ENCODE measurements at regions not wholly inside any gene's neighbourhood (a gene's known extent, or its start where the extent isn't known, plus 50 kb on each side); places are given as distances from the start of the nearest gene placed in this dataset.

DNA sequence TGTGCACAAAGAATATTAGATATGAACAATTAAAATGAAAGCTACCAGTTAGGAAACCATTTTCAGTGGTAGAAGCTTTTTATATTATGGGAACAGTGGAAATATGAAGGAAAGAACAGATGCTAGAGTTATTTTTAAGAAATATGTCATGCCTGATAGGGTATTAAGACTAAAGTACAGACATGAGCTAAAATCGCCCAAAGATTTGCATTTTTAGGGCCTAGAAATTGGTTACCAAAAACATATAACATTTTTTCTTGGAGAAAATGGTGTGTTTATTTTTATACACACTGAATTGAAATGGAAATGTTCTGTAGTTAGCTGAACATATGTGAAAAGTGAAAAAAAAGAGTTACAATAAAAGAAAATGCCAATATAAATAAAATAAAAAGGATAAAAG is 441.9 kb downstream of the TLL1 start:
- Mint-ChIP-seq H3K4me3 (no peak overlapping the region), H3K27ac (no peak overlapping the region), H3K9me3 (no peaks in the 10 kb centered on the region), H3K4me1 (peaks cover 24% of the 10 kb centered on the region), H3K36me3 (ENCODE audit: low read depth) (no peaks in the 10 kb centered on the region), H3K27me3 (ENCODE audit: insufficient read depth) (no peaks in the 10 kb centered on the region)
- H3K4me1 ChIP-seq (ENCODE audit: control insufficient read depth, insufficient read depth, low read length): peaks cover 5% of the 10 kb centered on the region
- no peak overlapping the region for H3K4me3 ChIP-seq (ENCODE audit: low read length)
- H3K27me3 ChIP-seq (ENCODE audit: control insufficient read depth, insufficient read depth, low read length, poor library complexity, severe bottlenecking): no peaks in the 10 kb centered on the region
- no peak for DNase-seq
- no peak overlapping the region for H3K27ac ChIP-seq (ENCODE audit: low read depth, low read length)
- TF ChIP-seq, protein P1, sequence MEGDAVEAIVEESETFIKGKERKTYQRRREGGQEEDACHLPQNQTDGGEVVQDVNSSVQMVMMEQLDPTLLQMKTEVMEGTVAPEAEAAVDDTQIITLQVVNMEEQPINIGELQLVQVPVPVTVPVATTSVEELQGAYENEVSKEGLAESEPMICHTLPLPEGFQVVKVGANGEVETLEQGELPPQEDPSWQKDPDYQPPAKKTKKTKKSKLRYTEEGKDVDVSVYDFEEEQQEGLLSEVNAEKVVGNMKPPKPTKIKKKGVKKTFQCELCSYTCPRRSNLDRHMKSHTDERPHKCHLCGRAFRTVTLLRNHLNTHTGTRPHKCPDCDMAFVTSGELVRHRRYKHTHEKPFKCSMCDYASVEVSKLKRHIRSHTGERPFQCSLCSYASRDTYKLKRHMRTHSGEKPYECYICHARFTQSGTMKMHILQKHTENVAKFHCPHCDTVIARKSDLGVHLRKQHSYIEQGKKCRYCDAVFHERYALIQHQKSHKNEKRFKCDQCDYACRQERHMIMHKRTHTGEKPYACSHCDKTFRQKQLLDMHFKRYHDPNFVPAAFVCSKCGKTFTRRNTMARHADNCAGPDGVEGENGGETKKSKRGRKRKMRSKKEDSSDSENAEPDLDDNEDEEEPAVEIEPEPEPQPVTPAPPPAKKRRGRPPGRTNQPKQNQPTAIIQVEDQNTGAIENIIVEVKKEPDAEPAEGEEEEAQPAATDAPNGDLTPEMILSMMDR (conservative IDR thresholded peaks at IDR 0.05): no peak
- no peaks in the 10 kb centered on the region for H3K36me3 ChIP-seq (ENCODE audit: control insufficient read depth, insufficient read depth, low read length)
- H3K9ac ChIP-seq (ENCODE audit: extremely low read depth, low read length, poor library complexity, severe bottlenecking): no peak overlapping the region
- H3K9me3 ChIP-seq (ENCODE audit: control insufficient read depth, low read length): no peaks in the 10 kb centered on the region
- WGBS, 2 experiments (ENCODE audit: insufficient coverage in 1 of 2, insufficient read length in 1 of 2): 75% methylated on average over 1 of the region's 1 CpG; no CpG with 5 or more reads in 1 of the 2 experiments

DNA sequence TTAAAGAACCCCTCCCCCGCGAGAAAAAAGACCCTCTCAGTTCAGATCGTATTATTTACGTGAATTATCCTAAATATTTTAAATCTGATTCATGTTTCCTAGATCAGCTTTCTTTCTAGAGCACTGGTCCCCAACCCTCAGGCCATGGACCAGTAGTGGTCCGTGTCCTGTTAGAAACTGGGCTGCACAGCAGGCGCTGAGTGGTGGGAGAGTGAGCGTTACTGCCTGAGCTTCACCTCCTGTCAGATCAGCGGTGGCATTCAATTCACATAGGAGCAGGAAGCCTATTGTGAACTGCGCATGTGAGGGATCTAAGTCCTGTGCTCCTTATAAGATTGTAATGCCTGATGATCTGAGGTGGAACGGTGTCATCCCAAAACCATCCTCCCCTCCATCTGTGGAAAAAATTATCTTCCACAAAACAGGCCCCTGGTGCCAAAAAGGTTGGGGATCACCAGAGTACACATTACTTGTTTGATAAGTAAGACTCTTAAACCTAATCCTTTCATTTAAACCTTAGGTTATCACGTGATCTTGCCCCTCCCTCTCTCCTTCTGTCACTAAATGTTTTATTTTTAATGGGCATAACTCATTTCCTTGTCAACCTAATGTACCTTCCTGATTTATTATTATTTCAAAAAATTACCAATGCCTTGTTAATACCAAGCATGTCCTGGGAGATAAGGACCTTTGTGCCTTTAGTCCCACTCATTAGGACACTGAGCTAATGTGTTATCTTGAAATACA is 442.9 kb downstream of the TLL1 start:
- Mint-ChIP-seq H3K4me1 (peaks cover 24% of the 10 kb centered on the region), H3K9me3 (no peaks in the 10 kb centered on the region), H3K27me3 (ENCODE audit: insufficient read depth) (no peaks in the 10 kb centered on the region), H3K4me3 (no peak overlapping the region), H3K27ac (no peak overlapping the region), H3K36me3 (ENCODE audit: low read depth) (no peaks in the 10 kb centered on the region)
- no peak overlapping the region for H3K4me3 ChIP-seq (ENCODE audit: low read length)
- peak; percentile 52 for DNase-seq
- H3K4me1 ChIP-seq (ENCODE audit: control insufficient read depth, insufficient read depth, low read length): peaks cover 5% of the 10 kb centered on the region
- H3K9me3 ChIP-seq (ENCODE audit: control insufficient read depth, low read length): no peaks in the 10 kb centered on the region
- no peaks in the 10 kb centered on the region for H3K27me3 ChIP-seq (ENCODE audit: control insufficient read depth, insufficient read depth, low read length, poor library complexity, severe bottlenecking)
- TF ChIP-seq, protein P1 (conservative IDR thresholded peaks at IDR 0.05): no peak
- WGBS, 2 experiments (ENCODE audit: insufficient coverage in 1 of 2, insufficient read length in 1 of 2): 93 to 100% methylated on average over 5 to 11 of the region's 11 CpGs
- no peak overlapping the region for H3K9ac ChIP-seq (ENCODE audit: extremely low read depth, low read length, poor library complexity, severe bottlenecking)
- no peaks in the 10 kb centered on the region for H3K36me3 ChIP-seq (ENCODE audit: control insufficient read depth, insufficient read depth, low read length)
- H3K27ac ChIP-seq (ENCODE audit: low read depth, low read length): no peak overlapping the region

DNA sequence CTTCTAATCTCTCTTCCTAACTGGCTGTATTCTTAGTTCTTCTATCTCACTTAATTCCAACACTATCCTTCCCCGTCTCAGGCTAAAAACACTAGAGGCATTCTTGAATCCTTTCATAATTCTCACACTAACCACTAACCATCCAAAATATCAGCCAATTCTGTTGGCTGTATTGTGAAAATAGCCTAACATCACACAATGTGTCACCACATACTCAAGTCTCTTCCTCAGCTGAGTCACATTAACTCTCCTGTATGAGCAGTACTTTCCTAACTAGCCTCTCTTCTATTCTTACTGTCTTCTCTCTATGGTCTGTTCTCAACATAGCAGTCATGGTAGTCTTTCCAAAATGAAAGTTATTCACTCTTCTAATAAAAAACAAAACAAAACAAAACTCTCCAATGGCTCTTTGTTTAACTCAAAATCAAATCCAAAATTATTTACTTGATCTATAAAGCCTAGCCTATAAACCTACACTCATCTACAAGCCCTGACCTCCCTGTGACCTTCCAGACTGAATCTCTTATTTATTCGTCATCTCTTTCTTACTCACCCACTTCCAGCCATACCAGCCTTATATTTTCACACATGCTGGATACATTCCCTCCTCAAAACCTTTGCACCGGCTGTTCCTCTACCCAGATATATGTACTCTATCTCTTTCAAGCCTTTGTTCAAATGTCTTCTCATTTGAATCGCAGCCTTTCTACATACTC is 445.9 kb downstream of the TLL1 start:
- no peak overlapping the region for H3K27ac Mint-ChIP-seq
- H3K4me3 ChIP-seq (ENCODE audit: low read length): no peak overlapping the region
- no peaks in the 10 kb centered on the region for H3K27me3 Mint-ChIP-seq (ENCODE audit: insufficient read depth)
- H3K4me3 Mint-ChIP-seq: no peak overlapping the region
- no peak overlapping the region for H3K27ac ChIP-seq (ENCODE audit: low read depth, low read length)
- H3K9me3 ChIP-seq (ENCODE audit: control insufficient read depth, low read length): no peaks in the 10 kb centered on the region
- no peaks in the 10 kb centered on the region for H3K36me3 Mint-ChIP-seq (ENCODE audit: low read depth)
- no peak for DNase-seq
- no peaks in the 10 kb centered on the region for H3K9me3 Mint-ChIP-seq
- no peak overlapping the region for H3K9ac ChIP-seq (ENCODE audit: extremely low read depth, low read length, poor library complexity, severe bottlenecking)
- 90 to 95% methylated on average over 4 of the region's 4 CpGs for WGBS, 2 experiments (ENCODE audit: insufficient coverage in 1 of 2, insufficient read length in 1 of 2)
- no peaks in the 10 kb centered on the region for H3K36me3 ChIP-seq (ENCODE audit: control insufficient read depth, insufficient read depth, low read length)
- H3K27me3 ChIP-seq (ENCODE audit: control insufficient read depth, insufficient read depth, low read length, poor library complexity, severe bottlenecking): no peaks in the 10 kb centered on the region
- H3K4me1 ChIP-seq (ENCODE audit: control insufficient read depth, insufficient read depth, low read length): no peaks in the 10 kb centered on the region
- peaks cover 10% of the 10 kb centered on the region for H3K4me1 Mint-ChIP-seq
- TF ChIP-seq, protein P1 (conservative IDR thresholded peaks at IDR 0.05): no peak

All from endodermal cell (in vitro differentiated cells).